ENCODE measurements at regions not wholly inside any gene's neighbourhood (a gene's known extent, or its start where the extent isn't known, plus 50 kb on each side); places are given as distances from the start of the nearest gene placed in this dataset.

DNA sequence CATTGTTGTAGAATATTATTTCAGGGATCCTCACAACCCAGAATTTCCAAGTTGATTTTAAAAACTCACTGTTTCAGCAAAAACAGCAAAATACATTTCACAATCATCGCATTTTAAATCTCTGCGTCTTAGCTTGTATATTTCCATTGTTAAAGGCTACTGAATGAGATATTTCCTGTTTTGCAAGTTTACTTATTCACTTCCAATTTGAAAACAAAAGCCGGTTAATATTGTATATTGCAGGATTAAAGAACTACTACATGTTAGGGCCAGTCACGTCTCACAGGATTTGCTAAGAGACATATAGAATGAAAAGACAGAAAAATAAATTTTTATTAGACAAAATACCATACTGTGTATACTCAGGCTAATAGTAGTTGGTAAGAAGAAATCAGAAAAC, 395.9 kb upstream of the CDH9 start:
- TF ChIP-seq CTCF (IDR thresholded peaks at IDR 0.05; ENCODE audit: low read depth, low read length) (no peak), MYC (IDR thresholded peaks at IDR 0.05; ENCODE audit: low read depth, low read length) (no peak)
- TF ChIP-seq, protein P1, sequence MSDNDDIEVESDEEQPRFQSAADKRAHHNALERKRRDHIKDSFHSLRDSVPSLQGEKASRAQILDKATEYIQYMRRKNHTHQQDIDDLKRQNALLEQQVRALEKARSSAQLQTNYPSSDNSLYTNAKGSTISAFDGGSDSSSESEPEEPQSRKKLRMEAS (IDR thresholded peaks at IDR 0.05; ENCODE audit: low read depth, low read length), result no peak
